Cardiac fibroblast (primary cell): ENCODE measurements at regions not wholly inside any gene's neighbourhood (a gene's known extent, or its start where the extent isn't known, plus 50 kb on each side); places are given as distances from the start of the nearest gene placed in this dataset.
A peak's percentile ranks its signal among the peaks of the same experiment; 100 is the strongest.

Experiments
- DNase-seq, 2 donors: peaks; one replicate each; pipeline versions ENCODE4 v3.0.0 to v3.0.0-alpha.2; 2010; ENCODE audit warnings: low read depth in 2 of 2
- H3K4me3 ChIP-seq, 2 donors: replicated peaks in 1 of 2; 1 replicate in 1 of 2; 2 replicates in 1 of 2; pipeline ENCODE4 v1.5.1; 2011; ENCODE audit warnings: low read depth in 2 of 2, low read length in 2 of 2, mild to moderate bottlenecking in 2 of 2, moderate library complexity in 1 of 2
- TF ChIP-seq, protein P1 (sequence below): IDR thresholded peaks from one replicate; pipeline ENCODE4 v1.5.1; 2011; ENCODE audit warnings: low read depth, mild to moderate bottlenecking, low read length, inconsistent platforms

DNA sequence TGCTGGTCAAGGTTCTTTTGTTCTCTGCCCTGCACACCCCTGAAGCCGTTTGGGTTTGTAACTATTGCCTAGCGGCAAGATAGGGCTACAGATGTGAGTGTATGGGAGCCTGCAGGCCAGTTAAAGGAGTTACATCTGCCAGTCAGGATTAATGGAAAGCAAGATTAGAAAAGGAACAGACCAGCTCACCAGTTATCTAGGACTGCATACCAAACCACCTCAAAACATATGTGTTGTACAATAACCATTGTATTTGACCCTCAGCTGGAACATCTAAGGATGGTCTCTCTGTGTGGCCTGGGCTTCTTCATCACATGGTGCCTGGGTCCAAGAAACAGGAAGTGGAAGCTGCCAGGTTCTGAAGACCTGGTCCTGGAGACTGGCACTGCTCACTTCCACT lies 52.5 kb upstream of the FBXO28 start:
- no peak overlapping the region for H3K4me3 ChIP-seq
- TF ChIP-seq, protein P1, sequence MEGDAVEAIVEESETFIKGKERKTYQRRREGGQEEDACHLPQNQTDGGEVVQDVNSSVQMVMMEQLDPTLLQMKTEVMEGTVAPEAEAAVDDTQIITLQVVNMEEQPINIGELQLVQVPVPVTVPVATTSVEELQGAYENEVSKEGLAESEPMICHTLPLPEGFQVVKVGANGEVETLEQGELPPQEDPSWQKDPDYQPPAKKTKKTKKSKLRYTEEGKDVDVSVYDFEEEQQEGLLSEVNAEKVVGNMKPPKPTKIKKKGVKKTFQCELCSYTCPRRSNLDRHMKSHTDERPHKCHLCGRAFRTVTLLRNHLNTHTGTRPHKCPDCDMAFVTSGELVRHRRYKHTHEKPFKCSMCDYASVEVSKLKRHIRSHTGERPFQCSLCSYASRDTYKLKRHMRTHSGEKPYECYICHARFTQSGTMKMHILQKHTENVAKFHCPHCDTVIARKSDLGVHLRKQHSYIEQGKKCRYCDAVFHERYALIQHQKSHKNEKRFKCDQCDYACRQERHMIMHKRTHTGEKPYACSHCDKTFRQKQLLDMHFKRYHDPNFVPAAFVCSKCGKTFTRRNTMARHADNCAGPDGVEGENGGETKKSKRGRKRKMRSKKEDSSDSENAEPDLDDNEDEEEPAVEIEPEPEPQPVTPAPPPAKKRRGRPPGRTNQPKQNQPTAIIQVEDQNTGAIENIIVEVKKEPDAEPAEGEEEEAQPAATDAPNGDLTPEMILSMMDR: no peak
- DNase-seq: no peak

DNA sequence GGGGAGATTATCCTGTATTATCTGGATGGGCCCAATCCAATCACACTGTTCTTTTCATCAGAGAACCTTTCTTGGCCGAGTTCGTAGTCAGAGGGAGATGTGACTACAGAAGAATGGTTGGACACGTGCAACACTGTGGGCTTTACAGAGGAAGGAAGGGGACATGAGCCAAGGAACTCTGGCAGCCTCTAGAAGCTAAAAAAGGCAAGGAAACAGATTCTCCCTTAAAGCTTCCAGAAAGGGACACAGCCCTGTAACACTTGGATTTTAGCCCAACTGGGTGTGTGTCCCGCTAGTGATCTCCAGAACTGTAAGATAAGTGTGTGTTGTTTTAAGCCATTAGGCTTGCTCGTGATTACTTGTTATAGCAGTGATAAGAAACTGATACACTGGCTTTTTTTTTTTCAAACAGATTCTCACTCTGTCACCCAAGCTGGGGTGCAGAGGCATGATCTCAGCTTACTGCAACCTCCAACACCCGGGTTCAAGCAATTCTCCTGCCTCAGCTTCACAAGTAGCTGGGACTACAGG lies 53.9 kb upstream of the FBXO28 start:
- no peak for DNase-seq
- TF ChIP-seq, protein P1: no peak

DNA sequence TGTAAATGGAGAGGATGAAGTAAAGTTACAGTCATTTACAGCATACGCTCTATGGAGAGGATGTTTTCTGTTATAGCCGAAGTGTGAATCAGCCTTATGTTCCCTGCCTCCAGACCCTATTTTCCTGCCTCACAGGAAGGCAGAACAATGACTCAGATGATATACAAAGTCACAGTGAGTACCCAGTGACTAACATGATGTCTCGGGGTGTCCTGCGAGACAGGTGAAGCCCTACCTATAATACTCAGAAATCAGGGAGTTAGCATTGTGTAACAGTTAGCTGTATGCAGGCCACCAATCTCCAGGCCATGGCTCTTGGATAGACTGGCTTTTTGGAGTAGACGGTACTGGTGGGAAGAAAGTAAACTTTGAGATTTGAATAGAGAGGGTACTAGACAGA lies 55.6 kb upstream of the FBXO28 start:
- TF ChIP-seq, protein P1: no peak
- no peak overlapping the region for H3K4me3 ChIP-seq

More for the DNA sequence above, 53.9 kb upstream of the FBXO28 start:
- no peak overlapping the region for H3K4me3 ChIP-seq

DNA sequence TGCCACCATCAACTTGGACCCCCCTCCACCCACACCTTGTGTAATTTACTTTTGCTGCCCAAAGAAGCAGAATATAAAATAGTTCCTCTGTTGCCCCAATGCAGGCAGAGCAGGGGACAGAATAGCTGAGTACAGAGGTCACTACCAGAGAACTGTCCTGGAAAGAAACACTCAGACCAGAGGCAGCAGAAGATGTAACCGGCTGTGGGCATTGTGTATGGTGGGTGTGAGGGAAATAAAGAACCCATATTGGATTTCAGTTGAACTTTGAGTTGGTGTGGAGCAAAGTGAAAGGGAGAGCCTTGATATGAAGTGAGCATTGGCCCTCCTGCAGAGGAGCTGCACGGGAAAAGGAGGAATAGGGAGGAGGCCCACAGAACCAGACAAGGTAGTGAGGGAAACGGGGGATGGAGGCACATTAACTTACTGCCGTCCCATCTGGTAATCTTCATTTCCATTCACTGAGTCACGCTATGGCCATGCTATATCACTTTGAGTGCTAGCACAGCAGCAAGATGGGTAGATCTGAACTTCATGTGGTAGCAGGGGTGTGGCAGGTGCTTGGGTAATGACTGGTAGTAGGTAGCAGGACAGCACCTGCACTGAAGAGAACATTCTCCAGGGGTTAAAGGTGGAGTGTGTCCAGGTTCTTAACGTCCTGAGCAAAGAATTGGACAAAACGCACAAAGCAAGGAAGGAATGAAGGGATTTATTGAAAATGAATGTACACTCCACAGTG lies 56.3 kb upstream of the FBXO28 start:
- TF ChIP-seq, protein P1: no peak
- no peak for DNase-seq
- H3K4me3 ChIP-seq: no peak overlapping the region

More for the DNA sequence above, 55.6 kb upstream of the FBXO28 start:
- peak in 1 of 2 donors; percentile 80 for DNase-seq

DNA sequence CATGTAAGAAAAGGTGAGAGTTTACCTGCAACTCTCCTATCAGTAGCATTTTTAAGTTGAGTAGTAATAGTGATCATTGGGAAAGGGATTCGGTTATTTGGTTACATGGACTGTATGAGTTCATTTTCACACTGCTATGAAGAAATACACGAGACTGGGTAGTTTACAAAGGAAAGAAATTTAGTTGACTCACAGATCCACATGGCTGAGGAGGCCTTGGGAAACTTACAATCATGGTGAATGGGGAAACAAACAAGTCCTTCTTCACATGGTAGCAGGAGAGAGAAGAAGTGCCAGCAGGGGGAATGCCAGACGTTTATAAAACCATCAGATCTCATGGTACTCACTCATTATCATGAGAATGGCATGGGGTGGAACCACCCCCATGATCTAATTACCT lies 59.3 kb upstream of the FBXO28 start:
- DNase-seq: peak in 1 of 2 donors; percentile 82
- TF ChIP-seq, protein P1: no peak
- H3K4me3 ChIP-seq: no peak overlapping the region

DNA sequence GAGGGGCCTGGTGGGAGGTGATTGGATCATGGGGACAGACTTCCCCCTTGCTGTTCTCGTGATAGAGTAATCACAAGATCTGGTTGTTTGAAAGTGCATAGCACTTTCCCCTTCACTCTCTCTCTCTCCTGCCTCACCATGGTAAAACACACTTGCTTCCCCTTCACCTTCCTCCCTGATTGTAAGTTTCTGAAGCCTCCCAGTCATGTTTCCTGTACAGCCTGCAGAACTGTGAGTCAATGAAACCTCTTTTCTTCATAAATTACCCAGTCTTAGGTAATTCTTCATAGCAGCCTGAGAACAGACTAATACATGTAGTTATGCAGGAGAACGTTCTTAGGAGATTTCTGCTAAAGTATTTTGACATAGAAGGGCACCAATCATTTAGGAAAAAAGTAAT lies 59.9 kb upstream of the FBXO28 start:
- no peak overlapping the region for H3K4me3 ChIP-seq
- DNase-seq: peak in 1 of 2 donors; percentile 73
- TF ChIP-seq, protein P1: no peak
